Testis (tissue), 2 donors: ENCODE measurements at regions not wholly inside any gene's neighbourhood (a gene's known extent, or its start where the extent isn't known, plus 50 kb on each side); places are given as distances from the start of the nearest gene placed in this dataset.

Experiments used
- POLR2A ChIP-seq: fragments of 450-650 bp; IDR thresholded peaks from one replicate; pipeline ENCODE4 v1.6.1; 2017; ENCODE audit warnings: antibody characterized with exemption, mild to moderate bottlenecking, moderate library complexity
- TF ChIP-seq, protein P1 (sequence below), 3 experiments: fragments of 450-650 bp in 2 of 3; fragments of 200-600 bp in 1 of 3; sonication (generic) in 1 of 3; IDR thresholded peaks; one replicate each; pipeline ENCODE4 v1.5.1; 2016 to 2019; ENCODE audit warnings: antibody characterized with exemption in 3 of 3, mild to moderate bottlenecking in 2 of 3, moderate library complexity in 1 of 3

DNA sequence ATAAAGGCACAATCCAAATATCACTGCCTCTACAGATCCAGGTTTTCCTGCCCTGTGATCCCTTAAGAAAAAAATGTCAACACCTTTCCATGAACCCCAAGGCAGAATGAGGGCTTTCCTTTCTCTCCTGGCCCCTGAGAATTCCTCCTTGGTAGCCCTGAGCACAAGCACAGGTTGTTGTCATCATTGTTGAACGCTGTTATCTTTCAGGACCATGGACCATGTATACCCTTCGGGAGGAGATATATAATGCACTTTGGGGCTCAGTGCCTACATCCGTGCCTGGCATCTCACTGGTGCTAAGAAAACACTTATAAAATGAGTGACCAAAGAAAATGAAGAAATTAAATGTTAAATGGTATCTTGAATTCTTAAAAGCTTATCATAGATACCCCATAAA lies 296.2 kb downstream of the SETD4 start:
- TF ChIP-seq, protein P1, sequence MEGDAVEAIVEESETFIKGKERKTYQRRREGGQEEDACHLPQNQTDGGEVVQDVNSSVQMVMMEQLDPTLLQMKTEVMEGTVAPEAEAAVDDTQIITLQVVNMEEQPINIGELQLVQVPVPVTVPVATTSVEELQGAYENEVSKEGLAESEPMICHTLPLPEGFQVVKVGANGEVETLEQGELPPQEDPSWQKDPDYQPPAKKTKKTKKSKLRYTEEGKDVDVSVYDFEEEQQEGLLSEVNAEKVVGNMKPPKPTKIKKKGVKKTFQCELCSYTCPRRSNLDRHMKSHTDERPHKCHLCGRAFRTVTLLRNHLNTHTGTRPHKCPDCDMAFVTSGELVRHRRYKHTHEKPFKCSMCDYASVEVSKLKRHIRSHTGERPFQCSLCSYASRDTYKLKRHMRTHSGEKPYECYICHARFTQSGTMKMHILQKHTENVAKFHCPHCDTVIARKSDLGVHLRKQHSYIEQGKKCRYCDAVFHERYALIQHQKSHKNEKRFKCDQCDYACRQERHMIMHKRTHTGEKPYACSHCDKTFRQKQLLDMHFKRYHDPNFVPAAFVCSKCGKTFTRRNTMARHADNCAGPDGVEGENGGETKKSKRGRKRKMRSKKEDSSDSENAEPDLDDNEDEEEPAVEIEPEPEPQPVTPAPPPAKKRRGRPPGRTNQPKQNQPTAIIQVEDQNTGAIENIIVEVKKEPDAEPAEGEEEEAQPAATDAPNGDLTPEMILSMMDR (IDR thresholded peaks at IDR 0.05) = no peak
- TF ChIP-seq POLR2A = no peak
